ENCODE measurements at regions not wholly inside any gene's neighbourhood (a gene's known extent, or its start where the extent isn't known, plus 50 kb on each side); places are given as distances from the start of the nearest gene placed in this dataset.

- DNase-seq (ENCODE audit: low spot score), result no peak
These were observed 807.8 kb upstream of the FOXG1 start for GRCh38 chr14:27958757-27959156.

GRCh38 chr14:27995691-27996090, 770.9 kb upstream of the FOXG1 start:
- DNase-seq (ENCODE audit: low spot score), result no peak

GRCh38 chr14:28001002-28001401, 765.6 kb upstream of the FOXG1 start:
- no peak for DNase-seq (ENCODE audit: low spot score)

GRCh38 chr14:28012629-28013415, 753.8 kb upstream of the FOXG1 start:
- DNase-seq (ENCODE audit: low spot score), result no peak

GRCh38 chr14:28020112-28020511, 746.5 kb upstream of the FOXG1 start:
- DNase-seq (ENCODE audit: low spot score), result no peak

GRCh38 chr14:28023853-28024252, 742.7 kb upstream of the FOXG1 start:
- no peak for DNase-seq (ENCODE audit: low spot score)

- no peak for DNase-seq (ENCODE audit: low spot score)
These were observed 714.3 kb upstream of the FOXG1 start for GRCh38 chr14:28052251-28052650.

- no peak for DNase-seq (ENCODE audit: low spot score)
These were observed 711.6 kb upstream of the FOXG1 start for GRCh38 chr14:28055008-28055407.

GRCh38 chr14:28057359-28058296, 709.0 kb upstream of the FOXG1 start:
- no peak for DNase-seq (ENCODE audit: low spot score)

- DNase-seq (ENCODE audit: low spot score), result no peak
These were observed 707.3 kb upstream of the FOXG1 start for GRCh38 chr14:28059254-28059653.

GRCh38 chr14:28061006-28061405, 705.6 kb upstream of the FOXG1 start:
- DNase-seq (ENCODE audit: low spot score), result no peak

- DNase-seq (ENCODE audit: low spot score), result no peak
These were observed 689.6 kb upstream of the FOXG1 start for GRCh38 chr14:28077021-28077420.

- DNase-seq (ENCODE audit: low spot score), result no peak
These were observed 683.2 kb upstream of the FOXG1 start for GRCh38 chr14:28083389-28083788.

- DNase-seq (ENCODE audit: low spot score), result no peak
These were observed 678.5 kb upstream of the FOXG1 start for GRCh38 chr14:28088125-28088524.

GRCh38 chr14:28097585-28097984, 669.0 kb upstream of the FOXG1 start:
- DNase-seq (ENCODE audit: low spot score), result no peak

- DNase-seq (ENCODE audit: low spot score), result no peak
These were observed 667.7 kb upstream of the FOXG1 start for GRCh38 chr14:28098856-28099255.

GRCh38 chr14:28102001-28102400, 664.6 kb upstream of the FOXG1 start:
- no peak for DNase-seq (ENCODE audit: low spot score)

GRCh38 chr14:28102814-28103213, 663.8 kb upstream of the FOXG1 start:
- DNase-seq (ENCODE audit: low spot score), result no peak

- no peak for DNase-seq (ENCODE audit: low spot score)
These were observed 653.3 kb upstream of the FOXG1 start for GRCh38 chr14:28113311-28113710.

GRCh38 chr14:28116716-28117115, 649.9 kb upstream of the FOXG1 start:
- no peak for DNase-seq (ENCODE audit: low spot score)

- no peak for DNase-seq (ENCODE audit: low spot score)
These were observed 646.7 kb upstream of the FOXG1 start for GRCh38 chr14:28119849-28120248.

GRCh38 chr14:28120391-28120790, 646.2 kb upstream of the FOXG1 start:
- no peak for DNase-seq (ENCODE audit: low spot score)

Measured in GM03348 (cell line).